ENCODE measurements at regions not wholly inside any gene's neighbourhood (a gene's known extent, or its start where the extent isn't known, plus 50 kb on each side); places are given as distances from the start of the nearest gene placed in this dataset.

DNA sequence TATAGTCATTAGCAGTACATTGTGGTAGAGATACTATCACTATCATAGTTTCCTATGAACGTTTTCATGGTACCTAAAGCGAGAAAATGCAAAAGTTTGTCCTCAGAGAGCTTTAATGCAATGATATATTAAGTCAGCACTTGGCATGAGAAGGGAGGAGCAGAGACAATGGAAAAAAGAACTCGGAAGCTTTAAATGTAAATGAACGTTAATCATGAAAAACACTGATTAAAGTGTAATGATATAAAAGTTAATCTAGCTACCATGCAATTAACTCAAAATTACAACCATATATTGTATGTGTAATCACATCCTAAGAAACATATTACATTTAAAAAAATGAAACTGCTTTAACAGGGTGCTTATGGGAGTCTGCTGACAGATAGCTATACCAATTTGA lies 282.7 kb downstream of the HDGFL1 start:
- Histone ChIP-seq H3K4me3 (no peak overlapping the region), H3K9me3 (ENCODE audit: insufficient read depth, low read depth) (no peaks in the 10 kb centered on the region), H3K27me3 (ENCODE audit: insufficient read depth, low read depth) (no peaks in the 10 kb centered on the region), H3K79me2 (ENCODE audit: low read depth) (no peaks in the 10 kb centered on the region), H3K9me2 (ENCODE audit: insufficient read depth) (no peaks in the 10 kb centered on the region), H4K20me1 (ENCODE audit: insufficient read depth) (no peaks in the 10 kb centered on the region), H3K4me2 (no peak overlapping the region), H2AFZ (no peak overlapping the region), H3F3A (ENCODE audit: insufficient read depth, low read depth) (no peaks in the 10 kb centered on the region), H3K27ac (no peak overlapping the region), H3K4me1 (replicated peaks; ENCODE audit: insufficient read depth) (no peaks in the 10 kb centered on the region), H3K36me3 (ENCODE audit: low read depth) (no peaks in the 10 kb centered on the region)
- BruUV-seq (replicated peaks), result no TSS peak
- DNase-seq, result no peak
- ChIA-PET POLR2A (ENCODE audit: unreplicated experiment) (interaction anchor here (0.6 kb wide), 1 partner anchor 21 kb away, joined by 7 read pairs; no protein-coding TSS in a partner anchor), CTCF (no interaction called here)
- intact Hi-C loops (cut with micrococcal nuclease; ENCODE audit: unreplicated experiment), result no loop called here
- TF ChIP-seq EZH2 (IDR thresholded peaks at IDR 0.05; ENCODE audit: low read depth), result no peak

DNA sequence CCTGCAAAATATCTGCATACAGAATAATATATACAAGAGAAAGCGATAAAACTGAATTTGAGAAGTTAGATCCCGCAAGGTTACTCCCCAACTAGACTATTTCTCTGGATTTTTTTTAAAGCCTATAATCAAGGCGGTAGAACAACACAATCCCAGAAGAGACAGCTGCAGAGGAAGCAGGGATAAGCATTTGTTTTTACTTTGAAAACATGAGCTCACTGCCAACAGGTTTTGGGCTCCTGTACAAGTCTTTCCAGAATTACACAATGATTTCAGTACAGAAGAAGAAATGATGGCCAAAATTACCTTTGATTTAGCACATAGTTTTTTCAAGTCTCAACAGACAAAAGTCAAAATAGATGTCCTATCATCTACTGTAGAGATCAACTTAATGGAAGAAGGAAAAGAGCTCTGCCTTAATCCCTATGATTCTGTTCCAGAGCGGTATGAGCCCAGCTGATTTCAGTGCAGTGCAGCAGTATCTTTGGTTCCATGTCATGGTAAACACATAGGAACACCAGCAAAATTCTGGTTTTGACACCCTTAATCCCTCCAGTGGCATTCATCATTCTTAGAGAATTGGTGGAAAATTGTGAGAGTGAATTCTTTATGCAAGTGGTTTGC lies 304.3 kb downstream of the HDGFL1 start:
- Histone ChIP-seq H3K36me3 (ENCODE audit: low read depth) (no peaks in the 10 kb centered on the region), H2AFZ (no peak overlapping the region), H3K9me2 (ENCODE audit: insufficient read depth) (no peaks in the 10 kb centered on the region), H3F3A (ENCODE audit: insufficient read depth, low read depth) (no peaks in the 10 kb centered on the region), H3K4me2 (no peak overlapping the region), H3K27ac (no peak overlapping the region), H3K9me3 (ENCODE audit: insufficient read depth, low read depth) (no peaks in the 10 kb centered on the region), H3K4me1 (replicated peaks; ENCODE audit: insufficient read depth) (no peaks in the 10 kb centered on the region), H3K27me3 (ENCODE audit: insufficient read depth, low read depth) (no peaks in the 10 kb centered on the region), H3K4me3 (no peak overlapping the region), H3K79me2 (ENCODE audit: low read depth) (no peaks in the 10 kb centered on the region), H4K20me1 (ENCODE audit: insufficient read depth) (no peaks in the 10 kb centered on the region)
- no peak for DNase-seq
- CTCF ChIA-PET, result no interaction called here
- TF ChIP-seq EZH2 (IDR thresholded peaks at IDR 0.05; ENCODE audit: low read depth), result no peak
- TF ChIP-seq, protein P1, sequence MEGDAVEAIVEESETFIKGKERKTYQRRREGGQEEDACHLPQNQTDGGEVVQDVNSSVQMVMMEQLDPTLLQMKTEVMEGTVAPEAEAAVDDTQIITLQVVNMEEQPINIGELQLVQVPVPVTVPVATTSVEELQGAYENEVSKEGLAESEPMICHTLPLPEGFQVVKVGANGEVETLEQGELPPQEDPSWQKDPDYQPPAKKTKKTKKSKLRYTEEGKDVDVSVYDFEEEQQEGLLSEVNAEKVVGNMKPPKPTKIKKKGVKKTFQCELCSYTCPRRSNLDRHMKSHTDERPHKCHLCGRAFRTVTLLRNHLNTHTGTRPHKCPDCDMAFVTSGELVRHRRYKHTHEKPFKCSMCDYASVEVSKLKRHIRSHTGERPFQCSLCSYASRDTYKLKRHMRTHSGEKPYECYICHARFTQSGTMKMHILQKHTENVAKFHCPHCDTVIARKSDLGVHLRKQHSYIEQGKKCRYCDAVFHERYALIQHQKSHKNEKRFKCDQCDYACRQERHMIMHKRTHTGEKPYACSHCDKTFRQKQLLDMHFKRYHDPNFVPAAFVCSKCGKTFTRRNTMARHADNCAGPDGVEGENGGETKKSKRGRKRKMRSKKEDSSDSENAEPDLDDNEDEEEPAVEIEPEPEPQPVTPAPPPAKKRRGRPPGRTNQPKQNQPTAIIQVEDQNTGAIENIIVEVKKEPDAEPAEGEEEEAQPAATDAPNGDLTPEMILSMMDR (conservative IDR thresholded peaks at IDR 0.05), result no peak
- POLR2A ChIA-PET (ENCODE audit: unreplicated experiment), result no interaction called here
- no TSS peak for BruUV-seq (replicated peaks)
- intact Hi-C loops (cut with micrococcal nuclease; ENCODE audit: unreplicated experiment), result no loop called here

DNA sequence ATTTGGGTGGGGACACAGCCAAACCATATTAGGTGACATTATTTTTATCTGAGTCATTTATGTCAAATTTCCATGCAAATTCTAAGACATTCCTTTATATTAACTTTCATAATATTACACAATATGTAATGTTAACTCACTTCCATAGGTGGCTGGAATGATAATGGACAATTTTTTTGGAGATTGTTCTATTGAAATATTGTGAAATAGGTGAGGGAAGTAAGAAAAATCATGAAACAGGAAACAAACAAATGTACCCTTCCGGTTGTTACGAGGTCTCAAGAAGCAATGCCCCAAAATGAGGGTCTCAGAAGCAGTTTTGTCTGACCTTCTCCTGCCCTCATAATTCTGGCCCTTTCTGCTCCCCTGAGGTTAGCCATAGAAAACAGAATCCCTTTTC lies 306.5 kb downstream of the HDGFL1 start:
- no peak for TF ChIP-seq EZH2 (IDR thresholded peaks at IDR 0.05; ENCODE audit: low read depth)
- H2AFZ ChIP-seq, result no peak overlapping the region
- no peaks in the 10 kb centered on the region for H3K27me3 ChIP-seq (ENCODE audit: insufficient read depth, low read depth)
- DNase-seq, result no peak
- no peaks in the 10 kb centered on the region for H3K9me2 ChIP-seq (ENCODE audit: insufficient read depth)
- no peak overlapping the region for H3K27ac ChIP-seq
- H3F3A ChIP-seq (ENCODE audit: insufficient read depth, low read depth), result peaks cover 4% of the 10 kb centered on the region
- H3K4me3 ChIP-seq, result no peak overlapping the region
- no peaks in the 10 kb centered on the region for H3K79me2 ChIP-seq (ENCODE audit: low read depth)
- CTCF ChIA-PET, result no interaction called here
- no peaks in the 10 kb centered on the region for H4K20me1 ChIP-seq (ENCODE audit: insufficient read depth)
- H3K36me3 ChIP-seq (ENCODE audit: low read depth), result no peaks in the 10 kb centered on the region
- H3K4me2 ChIP-seq, result no peak overlapping the region
- POLR2A ChIA-PET (ENCODE audit: unreplicated experiment), result no interaction called here
- intact Hi-C loops (cut with micrococcal nuclease; ENCODE audit: unreplicated experiment), result no loop called here
- H3K9me3 ChIP-seq (ENCODE audit: insufficient read depth, low read depth), result no peaks in the 10 kb centered on the region
- BruUV-seq (replicated peaks), result no TSS peak
- peaks cover 7% of the 10 kb centered on the region for H3K4me1 ChIP-seq (replicated peaks; ENCODE audit: insufficient read depth)

DNA sequence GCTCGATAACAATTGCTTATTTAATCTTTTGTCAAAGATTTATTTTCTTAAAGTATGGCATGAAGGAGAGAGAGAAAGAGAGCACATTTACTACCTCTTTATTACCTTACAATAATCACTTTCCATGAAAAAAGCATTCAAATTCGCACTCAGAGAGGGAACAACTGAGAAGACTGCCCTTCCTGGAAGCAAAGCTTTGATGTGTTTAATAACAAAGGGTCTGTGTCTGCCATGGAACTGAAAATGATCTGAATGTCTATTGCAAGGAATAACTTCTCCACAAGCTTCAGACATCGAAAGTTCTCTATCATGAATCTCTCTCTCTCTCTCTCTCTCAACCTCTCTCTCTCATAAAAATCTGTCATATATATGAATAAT lies 308.9 kb downstream of the HDGFL1 start:
- H3K4me2 ChIP-seq, result no peak overlapping the region
- intact Hi-C loops (cut with micrococcal nuclease; ENCODE audit: unreplicated experiment), result no loop called here
- BruUV-seq (replicated peaks), result no TSS peak

More for the DNA sequence above, 308.9 kb downstream of the HDGFL1 start:
- POLR2A ChIA-PET (ENCODE audit: unreplicated experiment), result no interaction called here
- Histone ChIP-seq H3K4me3 (no peak overlapping the region), H3K9me3 (ENCODE audit: insufficient read depth, low read depth) (no peaks in the 10 kb centered on the region), H3K36me3 (ENCODE audit: low read depth) (no peaks in the 10 kb centered on the region), H4K20me1 (ENCODE audit: insufficient read depth) (no peaks in the 10 kb centered on the region), H3F3A (ENCODE audit: insufficient read depth, low read depth) (peaks cover 10% of the 10 kb centered on the region), H2AFZ (no peak overlapping the region), H3K9me2 (ENCODE audit: insufficient read depth) (no peaks in the 10 kb centered on the region), H3K79me2 (ENCODE audit: low read depth) (no peaks in the 10 kb centered on the region), H3K27me3 (ENCODE audit: insufficient read depth, low read depth) (no peaks in the 10 kb centered on the region), H3K27ac (no peak overlapping the region), H3K4me1 (replicated peaks; ENCODE audit: insufficient read depth) (peaks cover 17% of the 10 kb centered on the region)
- no peak for DNase-seq
- TF ChIP-seq, protein P1 (conservative IDR thresholded peaks at IDR 0.05), result no peak
- no peak for TF ChIP-seq EZH2 (IDR thresholded peaks at IDR 0.05; ENCODE audit: low read depth)
- CTCF ChIA-PET, result no interaction called here
